WTC11 (cell line): ENCODE measurements at regions not wholly inside any gene's neighbourhood (a gene's known extent, or its start where the extent isn't known, plus 50 kb on each side); places are given as distances from the start of the nearest gene placed in this dataset.
"Not testable (repeated sequence)": the region's sequence is repeated elsewhere in the genome, so short reads cannot be mapped to it uniquely, and the experiment has no call there.

Experiments used
- ATAC-seq: fragments of 200-7000 bp; cut with Tn5 transposase; 2 replicates; pipeline ENCODE4 v1.10.0; 2021; ENCODE audit warnings: mild to moderate bottlenecking, moderate library complexity
- CTCF ChIA-PET: fragments of 300-600 bp; sonication (Branson Sonifier 250); formaldehyde crosslinking; loops from one replicate; lab custom pipeline; 2021; ENCODE audit warnings: antibody characterized with exemption; lab: Charles Lee
- POLR2A ChIA-PET: fragments of 350-600 bp; sonication (Branson Sonifier 250); formaldehyde crosslinking; loops from one replicate; lab custom pipeline; 2021; ENCODE audit warnings: antibody characterized with exemption; lab: Charles Lee
- DNase-seq: peaks from one replicate; pipeline ENCODE4 v3.0.0; 2021; ENCODE audit warnings: low spot score
- H3K27ac Mint-ChIP-seq: 2 replicates; pipeline ENCODE4 v1.8.0; 2021; ENCODE audit warnings: mixed read lengths
- H3K27me3 Mint-ChIP-seq: 2 replicates; pipeline ENCODE4 v1.8.0; 2021; ENCODE audit warnings: low read depth, mild to moderate bottlenecking, moderate library complexity, mixed read lengths
- H3K36me3 Mint-ChIP-seq: 2 replicates; pipeline ENCODE4 v1.8.0; 2021; ENCODE audit warnings: mixed read lengths
- H3K4me1 Mint-ChIP-seq: 2 replicates; pipeline ENCODE4 v1.8.0; 2022; ENCODE audit warnings: mixed read lengths
- H3K4me3 Mint-ChIP-seq: 2 replicates; pipeline ENCODE4 v1.8.0; 2021; ENCODE audit warnings: mild to moderate bottlenecking, moderate library complexity, mixed read lengths
- H3K9me3 Mint-ChIP-seq: 2 replicates; pipeline ENCODE4 v1.8.0; 2021; ENCODE audit warnings: mixed read lengths
- ATF3 ChIP-seq: sonication (generic); formaldehyde crosslinking; conservative IDR thresholded peaks from 2 replicates; pipeline ENCODE4 v1.8.1; 2022; ENCODE audit warnings: mild to moderate bottlenecking, missing genetic modification reagents
- E2F4 ChIP-seq: sonication (generic); formaldehyde crosslinking; IDR thresholded peaks from 2 replicates; pipeline ENCODE4 v1.8.1; 2022; ENCODE audit warnings: low read depth, mild to moderate bottlenecking, moderate library complexity, missing genetic modification reagents, borderline replicate concordance
- ESRRA ChIP-seq: sonication (generic); formaldehyde crosslinking; IDR thresholded peaks from 2 replicates; pipeline ENCODE4 v1.8.1; 2022; ENCODE audit warnings: mild to moderate bottlenecking, missing genetic modification reagents, borderline replicate concordance
- GTF2I ChIP-seq: fragments of 250-450 bp; sonication (Bioruptor Pico); conservative IDR thresholded peaks from 2 replicates; pipeline ENCODE4 v1.4.0; 2021; ENCODE audit warnings: mild to moderate bottlenecking
- JUN ChIP-seq: sonication (generic); formaldehyde crosslinking; IDR thresholded peaks from 2 replicates; pipeline ENCODE4 v1.8.0; 2023; ENCODE audit warnings: mild to moderate bottlenecking, missing genetic modification reagents
- MLX ChIP-seq: sonication (generic); formaldehyde crosslinking; IDR thresholded peaks from 2 replicates; pipeline ENCODE4 v1.8.1; 2023; ENCODE audit warnings: mild to moderate bottlenecking, missing genetic modification reagents, moderate library complexity
- PRRX2 ChIP-seq: fragments of 250-450 bp; sonication (Bioruptor Pico); IDR thresholded peaks from 2 replicates; pipeline ENCODE4 v1.8.0; 2021; ENCODE audit warnings: mild to moderate bottlenecking
- SOX15 ChIP-seq: fragments of 250-450 bp; sonication (Bioruptor Pico); IDR thresholded peaks from 2 replicates; pipeline ENCODE4 v1.9.0; 2021; ENCODE audit warnings: mild to moderate bottlenecking
- TEAD1 ChIP-seq: sonication (generic); formaldehyde crosslinking; IDR thresholded peaks from 2 replicates; pipeline ENCODE4 v1.8.0; 2022; ENCODE audit warnings: mild to moderate bottlenecking, missing genetic modification reagents
- TP53 ChIP-seq: sonication (generic); formaldehyde crosslinking; IDR thresholded peaks from 2 replicates; pipeline ENCODE4 v1.8.1; 2023; ENCODE audit warnings: mild to moderate bottlenecking, missing genetic modification reagents
- USF2 ChIP-seq: sonication (generic); formaldehyde crosslinking; IDR thresholded peaks from 2 replicates; pipeline ENCODE4 v1.8.1; 2023; ENCODE audit warnings: mild to moderate bottlenecking, missing genetic modification reagents, moderate library complexity
- ZNF219 ChIP-seq: sonication (generic); formaldehyde crosslinking; IDR thresholded peaks from 2 replicates; pipeline ENCODE4 v1.8.0; 2023; ENCODE audit warnings: missing genetic modification reagents, mild to moderate bottlenecking, borderline replicate concordance
- ZNF416 ChIP-seq: fragments of 250-450 bp; sonication (Bioruptor Pico); IDR thresholded peaks from 2 replicates; pipeline ENCODE4 v1.9.0; 2021; ENCODE audit warnings: mild to moderate bottlenecking, inconsistent platforms
- ZNF532 ChIP-seq: fragments of 250-450 bp; sonication (Bioruptor Pico); IDR thresholded peaks from 2 replicates; pipeline ENCODE4 v1.9.0; 2021; ENCODE audit warnings: mild to moderate bottlenecking, borderline replicate concordance
- TF ChIP-seq, protein P1 (sequence below): sonication (generic); formaldehyde crosslinking; IDR thresholded peaks from 2 replicates; pipeline ENCODE4 v1.8.1; 2023; ENCODE audit warnings: mild to moderate bottlenecking, missing genetic modification reagents, borderline replicate concordance
- TF ChIP-seq, protein P2 (sequence below): sonication (generic); formaldehyde crosslinking; IDR thresholded peaks from 2 replicates; pipeline ENCODE4 v1.8.0; 2022; ENCODE audit warnings: mild to moderate bottlenecking, missing genetic modification reagents
- TF ChIP-seq, protein P3 (sequence below): sonication (generic); formaldehyde crosslinking; IDR thresholded peaks from 2 replicates; pipeline ENCODE4 v1.8.1; 2023; ENCODE audit warnings: mild to moderate bottlenecking, missing genetic modification reagents

DNA sequence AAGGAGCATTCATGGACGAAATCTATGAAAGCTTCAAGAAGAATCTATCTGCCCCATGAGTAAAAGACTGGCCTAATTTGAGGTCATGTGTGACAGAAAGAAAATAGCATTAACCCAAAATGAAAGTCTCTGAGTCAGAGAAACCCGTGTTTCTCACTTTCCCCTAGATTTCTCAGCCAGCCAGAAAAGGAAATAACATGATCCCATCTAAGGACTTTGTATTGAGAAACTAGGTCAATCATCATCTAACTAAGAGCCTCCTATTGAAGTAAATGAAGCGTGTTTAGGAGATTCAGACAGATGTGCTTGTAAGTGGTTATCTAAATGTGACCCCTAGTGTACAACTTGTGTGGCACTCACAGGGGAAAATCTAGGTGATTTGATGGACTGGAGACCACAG is 77.3 kb upstream of the ZNF366 start:
- Mint-ChIP-seq H3K4me1 (peaks cover 6% of the 10 kb centered on the region), H3K4me3 (no peak overlapping the region), H3K36me3 (peaks cover 3% of the 10 kb centered on the region), H3K9me3 (peaks cover 19% of the 10 kb centered on the region), H3K27me3 (peaks cover under 1% of the 10 kb centered on the region; the same call in 1 of the 2 replicates), H3K27ac (no peak overlapping the region)
- CTCF ChIA-PET = no interaction called here
- no peak for ATAC-seq
- no peak for DNase-seq
- POLR2A ChIA-PET = no interaction called here
- TF ChIP-seq PRRX2 (CRISPR knock-in tag) = no peak
- TF ChIP-seq, protein P1, sequence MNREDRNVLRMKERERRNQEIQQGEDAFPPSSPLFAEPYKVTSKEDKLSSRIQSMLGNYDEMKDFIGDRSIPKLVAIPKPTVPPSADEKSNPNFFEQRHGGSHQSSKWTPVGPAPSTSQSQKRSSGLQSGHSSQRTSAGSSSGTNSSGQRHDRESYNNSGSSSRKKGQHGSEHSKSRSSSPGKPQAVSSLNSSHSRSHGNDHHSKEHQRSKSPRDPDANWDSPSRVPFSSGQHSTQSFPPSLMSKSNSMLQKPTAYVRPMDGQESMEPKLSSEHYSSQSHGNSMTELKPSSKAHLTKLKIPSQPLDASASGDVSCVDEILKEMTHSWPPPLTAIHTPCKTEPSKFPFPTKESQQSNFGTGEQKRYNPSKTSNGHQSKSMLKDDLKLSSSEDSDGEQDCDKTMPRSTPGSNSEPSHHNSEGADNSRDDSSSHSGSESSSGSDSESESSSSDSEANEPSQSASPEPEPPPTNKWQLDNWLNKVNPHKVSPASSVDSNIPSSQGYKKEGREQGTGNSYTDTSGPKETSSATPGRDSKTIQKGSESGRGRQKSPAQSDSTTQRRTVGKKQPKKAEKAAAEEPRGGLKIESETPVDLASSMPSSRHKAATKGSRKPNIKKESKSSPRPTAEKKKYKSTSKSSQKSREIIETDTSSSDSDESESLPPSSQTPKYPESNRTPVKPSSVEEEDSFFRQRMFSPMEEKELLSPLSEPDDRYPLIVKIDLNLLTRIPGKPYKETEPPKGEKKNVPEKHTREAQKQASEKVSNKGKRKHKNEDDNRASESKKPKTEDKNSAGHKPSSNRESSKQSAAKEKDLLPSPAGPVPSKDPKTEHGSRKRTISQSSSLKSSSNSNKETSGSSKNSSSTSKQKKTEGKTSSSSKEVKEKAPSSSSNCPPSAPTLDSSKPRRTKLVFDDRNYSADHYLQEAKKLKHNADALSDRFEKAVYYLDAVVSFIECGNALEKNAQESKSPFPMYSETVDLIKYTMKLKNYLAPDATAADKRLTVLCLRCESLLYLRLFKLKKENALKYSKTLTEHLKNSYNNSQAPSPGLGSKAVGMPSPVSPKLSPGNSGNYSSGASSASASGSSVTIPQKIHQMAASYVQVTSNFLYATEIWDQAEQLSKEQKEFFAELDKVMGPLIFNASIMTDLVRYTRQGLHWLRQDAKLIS (CRISPR knock-in tag) = no peak
- TF ChIP-seq, protein P2, sequence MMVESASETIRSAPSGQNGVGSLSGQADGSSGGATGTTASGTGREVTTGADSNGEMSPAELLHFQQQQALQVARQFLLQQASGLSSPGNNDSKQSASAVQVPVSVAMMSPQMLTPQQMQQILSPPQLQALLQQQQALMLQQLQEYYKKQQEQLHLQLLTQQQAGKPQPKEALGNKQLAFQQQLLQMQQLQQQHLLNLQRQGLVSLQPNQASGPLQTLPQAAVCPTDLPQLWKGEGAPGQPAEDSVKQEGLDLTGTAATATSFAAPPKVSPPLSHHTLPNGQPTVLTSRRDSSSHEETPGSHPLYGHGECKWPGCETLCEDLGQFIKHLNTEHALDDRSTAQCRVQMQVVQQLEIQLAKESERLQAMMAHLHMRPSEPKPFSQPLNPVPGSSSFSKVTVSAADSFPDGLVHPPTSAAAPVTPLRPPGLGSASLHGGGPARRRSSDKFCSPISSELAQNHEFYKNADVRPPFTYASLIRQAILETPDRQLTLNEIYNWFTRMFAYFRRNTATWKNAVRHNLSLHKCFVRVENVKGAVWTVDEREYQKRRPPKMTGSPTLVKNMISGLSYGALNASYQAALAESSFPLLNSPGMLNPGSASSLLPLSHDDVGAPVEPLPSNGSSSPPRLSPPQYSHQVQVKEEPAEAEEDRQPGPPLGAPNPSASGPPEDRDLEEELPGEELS (CRISPR knock-in tag) = no peak
- TF ChIP-seq, protein P3, sequence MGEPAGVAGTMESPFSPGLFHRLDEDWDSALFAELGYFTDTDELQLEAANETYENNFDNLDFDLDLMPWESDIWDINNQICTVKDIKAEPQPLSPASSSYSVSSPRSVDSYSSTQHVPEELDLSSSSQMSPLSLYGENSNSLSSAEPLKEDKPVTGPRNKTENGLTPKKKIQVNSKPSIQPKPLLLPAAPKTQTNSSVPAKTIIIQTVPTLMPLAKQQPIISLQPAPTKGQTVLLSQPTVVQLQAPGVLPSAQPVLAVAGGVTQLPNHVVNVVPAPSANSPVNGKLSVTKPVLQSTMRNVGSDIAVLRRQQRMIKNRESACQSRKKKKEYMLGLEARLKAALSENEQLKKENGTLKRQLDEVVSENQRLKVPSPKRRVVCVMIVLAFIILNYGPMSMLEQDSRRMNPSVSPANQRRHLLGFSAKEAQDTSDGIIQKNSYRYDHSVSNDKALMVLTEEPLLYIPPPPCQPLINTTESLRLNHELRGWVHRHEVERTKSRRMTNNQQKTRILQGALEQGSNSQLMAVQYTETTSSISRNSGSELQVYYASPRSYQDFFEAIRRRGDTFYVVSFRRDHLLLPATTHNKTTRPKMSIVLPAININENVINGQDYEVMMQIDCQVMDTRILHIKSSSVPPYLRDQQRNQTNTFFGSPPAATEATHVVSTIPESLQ = no peak
- TF ChIP-seq ZNF416 (CRISPR knock-in tag) = no peak
- no peak for TF ChIP-seq GTF2I (CRISPR knock-in tag)
- TF ChIP-seq ZNF219 (CRISPR knock-in tag) = no peak
- TF ChIP-seq MLX (CRISPR knock-in tag) = no peak
- TF ChIP-seq E2F4 (CRISPR knock-in tag) = no peak
- no peak for TF ChIP-seq ZNF532
- no peak for TF ChIP-seq ESRRA (CRISPR knock-in tag)
- no peak for TF ChIP-seq SOX15 (CRISPR knock-in tag)
- no peak for TF ChIP-seq TP53 (CRISPR knock-in tag)
- TF ChIP-seq ATF3 (CRISPR knock-in tag) = no peak
- TF ChIP-seq TEAD1 = no peak
- no peak for TF ChIP-seq USF2 (CRISPR knock-in tag)
- TF ChIP-seq JUN (CRISPR knock-in tag) = no peak

DNA sequence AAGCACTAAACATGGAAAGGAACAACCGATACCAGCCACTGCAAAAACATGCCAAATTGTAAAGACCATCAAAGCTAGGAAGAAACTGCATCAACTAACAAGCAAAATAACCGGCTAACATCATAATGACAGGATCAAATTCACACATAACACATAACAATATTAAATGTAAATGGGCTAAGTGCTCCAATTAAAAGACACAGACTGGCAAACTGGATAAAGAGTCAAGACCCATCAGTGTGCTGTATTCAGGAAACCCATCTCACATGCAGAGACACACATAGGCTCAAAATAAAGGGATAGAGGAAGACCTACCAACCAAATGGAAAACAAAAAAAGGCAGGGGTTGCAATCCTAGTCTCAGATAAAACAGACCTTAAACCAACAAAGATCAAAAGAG is 72.1 kb upstream of the ZNF366 start:
- Mint-ChIP-seq H3K27me3 (peaks cover 19% of the 10 kb centered on the region), H3K9me3 (peaks cover 52% of the 10 kb centered on the region), H3K36me3 (peaks cover 31% of the 10 kb centered on the region)
- POLR2A ChIA-PET, H3K27ac Mint-ChIP-seq, ATAC-seq, H3K4me1 Mint-ChIP-seq, DNase-seq, CTCF ChIA-PET, H3K4me3 Mint-ChIP-seq: not testable (repeated sequence)
